ENCODE measurements at regions not wholly inside any gene's neighbourhood (a gene's known extent, or its start where the extent isn't known, plus 50 kb on each side); places are given as distances from the start of the nearest gene placed in this dataset.

DNA sequence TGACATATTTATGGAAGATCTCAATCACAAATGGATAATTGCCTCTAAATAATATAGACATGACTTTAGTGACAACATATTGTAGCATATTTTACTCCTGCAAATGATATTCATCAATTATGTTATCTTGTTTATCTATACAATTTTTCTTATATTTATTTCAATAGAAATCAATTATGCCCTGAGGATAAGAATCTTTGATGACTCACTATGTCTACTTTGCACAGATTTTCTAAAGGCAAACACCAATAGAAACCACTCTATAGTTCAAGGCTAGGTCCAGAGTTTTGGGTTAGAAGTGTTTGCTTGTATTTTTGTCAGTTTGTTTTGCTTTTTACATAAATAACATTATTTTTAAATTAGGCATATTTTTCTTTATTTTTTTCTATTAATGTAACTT, 879.0 kb downstream of the LTN1 start:
- TF ChIP-seq, protein P1, sequence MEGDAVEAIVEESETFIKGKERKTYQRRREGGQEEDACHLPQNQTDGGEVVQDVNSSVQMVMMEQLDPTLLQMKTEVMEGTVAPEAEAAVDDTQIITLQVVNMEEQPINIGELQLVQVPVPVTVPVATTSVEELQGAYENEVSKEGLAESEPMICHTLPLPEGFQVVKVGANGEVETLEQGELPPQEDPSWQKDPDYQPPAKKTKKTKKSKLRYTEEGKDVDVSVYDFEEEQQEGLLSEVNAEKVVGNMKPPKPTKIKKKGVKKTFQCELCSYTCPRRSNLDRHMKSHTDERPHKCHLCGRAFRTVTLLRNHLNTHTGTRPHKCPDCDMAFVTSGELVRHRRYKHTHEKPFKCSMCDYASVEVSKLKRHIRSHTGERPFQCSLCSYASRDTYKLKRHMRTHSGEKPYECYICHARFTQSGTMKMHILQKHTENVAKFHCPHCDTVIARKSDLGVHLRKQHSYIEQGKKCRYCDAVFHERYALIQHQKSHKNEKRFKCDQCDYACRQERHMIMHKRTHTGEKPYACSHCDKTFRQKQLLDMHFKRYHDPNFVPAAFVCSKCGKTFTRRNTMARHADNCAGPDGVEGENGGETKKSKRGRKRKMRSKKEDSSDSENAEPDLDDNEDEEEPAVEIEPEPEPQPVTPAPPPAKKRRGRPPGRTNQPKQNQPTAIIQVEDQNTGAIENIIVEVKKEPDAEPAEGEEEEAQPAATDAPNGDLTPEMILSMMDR (IDR thresholded peaks at IDR 0.05; ENCODE audit: borderline replicate concordance, insufficient read depth, low read depth, low read length): no peak
- H3K4me3 ChIP-seq (ENCODE audit: low read depth, low read length): no peak overlapping the region

DNA sequence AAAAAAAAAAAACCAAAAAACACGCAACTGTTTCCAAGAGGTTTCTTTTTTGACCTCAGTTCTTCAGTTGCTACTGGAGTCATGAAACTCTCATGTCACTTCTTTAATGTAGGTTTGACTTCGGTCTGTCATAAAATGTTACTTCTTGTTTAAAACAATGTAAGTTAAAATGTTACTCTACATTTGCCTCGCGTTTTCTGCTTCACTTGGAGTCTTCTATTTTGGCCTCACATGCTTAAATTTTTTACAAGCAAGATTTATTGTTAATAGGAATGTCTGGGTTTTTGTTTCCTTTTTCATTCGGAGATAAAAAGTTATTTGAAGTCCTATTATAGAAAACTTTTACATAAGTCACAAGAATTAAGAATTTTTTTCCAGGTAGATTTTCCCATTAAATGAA, 880.2 kb downstream of the LTN1 start:
- TF ChIP-seq, protein P1 (IDR thresholded peaks at IDR 0.05; ENCODE audit: borderline replicate concordance, insufficient read depth, low read depth, low read length): no peak
- H3K4me3 ChIP-seq (ENCODE audit: low read depth, low read length): no peak overlapping the region

DNA sequence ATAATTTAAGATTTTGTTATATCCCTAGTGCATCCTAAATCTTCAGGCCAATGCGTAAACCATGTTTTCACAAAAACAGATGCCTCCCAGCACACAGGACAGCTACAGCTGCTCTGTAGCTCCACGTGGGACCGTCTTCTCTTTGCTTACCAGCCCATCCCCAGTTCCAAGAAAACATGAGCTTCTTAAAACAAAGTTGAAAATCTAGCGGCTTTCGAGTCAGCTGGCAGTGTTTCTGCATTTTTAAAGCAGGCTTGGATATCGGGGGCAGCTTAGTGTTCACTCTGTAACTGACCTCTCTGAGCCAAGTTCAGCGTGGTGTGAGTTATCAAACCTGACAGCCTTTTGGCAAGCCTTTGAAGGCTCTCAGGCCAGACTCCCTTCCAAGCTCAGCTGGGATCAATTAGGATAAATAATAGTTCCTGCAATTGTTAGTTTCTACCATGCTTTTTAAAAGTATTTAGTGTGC, 881.5 kb downstream of the LTN1 start:
- TF ChIP-seq, protein P1 (IDR thresholded peaks at IDR 0.05; ENCODE audit: borderline replicate concordance, insufficient read depth, low read depth, low read length): no peak
- no peak overlapping the region for H3K4me3 ChIP-seq (ENCODE audit: low read depth, low read length)

DNA sequence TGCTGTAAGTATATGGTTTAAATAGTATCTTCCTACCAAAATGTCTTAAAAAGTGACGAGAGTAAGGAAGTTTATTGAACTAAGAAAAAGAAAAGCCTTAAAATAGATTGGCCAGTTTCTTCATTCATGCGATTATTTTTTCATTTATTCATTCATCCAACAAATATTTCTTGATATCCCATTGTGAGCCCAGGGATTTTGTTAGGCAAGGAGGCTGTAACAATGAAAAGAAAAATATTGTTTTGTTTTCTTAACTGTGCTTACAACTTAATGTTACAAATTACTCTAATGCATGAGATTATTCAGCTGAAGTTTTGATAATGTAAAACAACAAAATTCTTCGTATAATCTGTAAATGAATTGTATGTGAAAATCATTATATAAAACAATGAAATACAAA, 882.0 kb downstream of the LTN1 start:
- TF ChIP-seq, protein P1 (IDR thresholded peaks at IDR 0.05; ENCODE audit: borderline replicate concordance, insufficient read depth, low read depth, low read length): no peak
- no peak overlapping the region for H3K4me3 ChIP-seq (ENCODE audit: low read depth, low read length)

DNA sequence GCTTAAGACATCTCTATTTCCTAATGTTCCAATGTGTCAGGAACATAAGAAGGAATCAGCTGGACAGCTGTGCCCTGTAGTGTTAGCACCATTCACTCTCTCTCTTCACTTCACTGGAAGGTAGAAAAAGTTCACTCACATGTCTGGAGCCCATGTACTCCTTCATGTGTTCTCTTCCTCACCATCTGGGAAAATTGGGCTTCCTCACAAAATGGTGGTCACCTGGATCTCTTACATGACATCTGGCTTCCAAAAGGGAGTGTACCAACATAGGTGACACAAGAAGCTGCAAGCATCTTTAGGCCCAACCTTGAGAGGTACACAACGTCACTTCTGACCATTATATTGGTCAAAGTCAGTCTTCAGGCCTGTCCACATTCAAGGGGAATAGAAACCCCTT, 882.6 kb downstream of the LTN1 start:
- H3K4me3 ChIP-seq (ENCODE audit: low read depth, low read length): no peak overlapping the region
- TF ChIP-seq, protein P1 (IDR thresholded peaks at IDR 0.05; ENCODE audit: borderline replicate concordance, insufficient read depth, low read depth, low read length): no peak

DNA sequence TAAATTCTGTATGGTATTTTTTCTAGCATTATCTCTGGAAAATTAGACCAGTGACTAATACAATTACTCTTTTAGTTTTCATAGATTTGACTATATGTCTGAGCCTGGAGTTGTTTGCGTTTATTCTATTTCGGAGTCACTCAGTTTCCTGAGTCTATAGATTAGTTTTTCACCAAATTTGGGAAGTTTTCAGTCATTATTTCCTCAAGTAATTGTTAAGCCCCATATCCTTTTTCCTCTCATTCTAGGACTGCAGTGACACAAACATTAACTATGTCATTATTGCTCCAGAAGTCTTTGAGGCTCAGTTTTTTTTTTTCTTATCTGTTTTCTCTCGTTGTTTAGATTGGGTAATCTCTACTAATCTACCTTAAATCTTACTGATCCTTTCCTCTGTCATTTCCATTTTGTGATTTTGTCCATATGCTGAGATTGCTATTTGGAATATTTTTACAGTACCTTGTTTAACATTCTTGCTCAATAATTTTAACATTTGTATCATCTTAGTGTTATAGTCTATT, 886.2 kb downstream of the LTN1 start:
- TF ChIP-seq, protein P1 (IDR thresholded peaks at IDR 0.05; ENCODE audit: borderline replicate concordance, insufficient read depth, low read depth, low read length): no peak
- no peak overlapping the region for H3K4me3 ChIP-seq (ENCODE audit: low read depth, low read length)

DNA sequence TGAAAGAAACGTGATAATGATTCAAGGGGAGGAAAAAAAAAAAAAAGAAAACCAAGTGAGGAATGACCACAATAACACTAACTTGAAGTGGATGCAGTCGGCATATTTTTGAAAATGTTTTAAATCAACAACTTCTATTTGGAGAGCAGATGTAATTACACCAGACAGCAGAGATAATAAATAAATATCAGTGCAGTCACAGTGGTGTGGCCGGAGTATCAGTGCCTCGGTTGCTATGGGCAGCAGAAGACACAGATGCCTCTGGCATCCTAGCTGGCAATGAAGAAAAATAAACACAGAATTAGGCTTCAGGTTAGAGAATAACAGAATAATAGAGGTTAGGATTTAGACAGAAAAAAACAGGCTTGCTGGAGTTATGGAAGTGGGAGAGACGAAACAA, 888.3 kb downstream of the LTN1 start:
- no peak overlapping the region for H3K4me3 ChIP-seq (ENCODE audit: low read depth, low read length)
- TF ChIP-seq, protein P1 (IDR thresholded peaks at IDR 0.05; ENCODE audit: borderline replicate concordance, insufficient read depth, low read depth, low read length): no peak
